Panc1 (cell line): ENCODE measurements at regions not wholly inside any gene's neighbourhood (a gene's known extent, or its start where the extent isn't known, plus 50 kb on each side); places are given as distances from the start of the nearest gene placed in this dataset.

Experiments used
- ATAC-seq: fragments of 200-7000 bp; cut with Tn5 transposase; 2 replicates; pipeline ENCODE4 v1.9.1; 2020; ENCODE audit warnings: mild to moderate bottlenecking, moderate library complexity
- BruUV-seq: library from RNA; stranded (reverse); fragments of 400-500 nt; replicated peaks from 2 replicates; lab custom pipeline; 2021; lab: Mats Ljungman, UMichigan
- CTCF ChIA-PET: fragments of 300-600 bp; sonication (Branson Sonifier 250); formaldehyde crosslinking; loops from one replicate; lab custom pipeline; 2022; ENCODE audit warnings: antibody characterized with exemption; lab: Charles Lee
- POLR2A ChIA-PET: fragments of 300-600 bp; sonication (Branson Sonifier 250); formaldehyde crosslinking; loops from one replicate; lab custom pipeline; 2022; ENCODE audit warnings: antibody characterized with exemption; lab: Charles Lee
- DNase-seq: peaks from one replicate; pipeline ENCODE4 v3.0.0-alpha.2; 2010; ENCODE audit warnings: low read depth, low spot score
- H3K27ac ChIP-seq: 2 replicates; pipeline ENCODE4 v1.5.1; 2011; ENCODE audit warnings: mild to moderate bottlenecking, low read length, inconsistent platforms
- H3K27me3 ChIP-seq: fragments of 200-500 bp; sonication (Bioruptor generic); 2 replicates; pipeline ENCODE4 v1.6.0; 2014; ENCODE audit warnings: low read length, inconsistent platforms; ENCODE audit not compliant: control insufficient read depth, insufficient read depth
- H3K36me3 ChIP-seq: fragments of 200-500 bp; sonication (Bioruptor generic); 2 replicates; pipeline ENCODE4 v1.5.1; 2014; ENCODE audit warnings: inconsistent platforms, mild to moderate bottlenecking, low read length, moderate library complexity; ENCODE audit not compliant: control insufficient read depth, insufficient read depth
- H3K4me1 ChIP-seq: 2 replicates; pipeline ENCODE4 v1.5.1; 2011; ENCODE audit warnings: inconsistent platforms, mild to moderate bottlenecking, low read length, moderate library complexity; ENCODE audit not compliant: control insufficient read depth, insufficient read depth
- H3K4me3 ChIP-seq, 2 experiments: 2 replicates each; pipeline ENCODE4 v1.5.1; 2011 to 2012; ENCODE audit warnings: low read depth in 2 of 2, low read length in 2 of 2, mild to moderate bottlenecking in 2 of 2, inconsistent platforms in 1 of 2, moderate library complexity in 1 of 2
- H3K9me3 ChIP-seq: fragments of 200-500 bp; sonication (Bioruptor generic); 2 replicates; pipeline ENCODE4 v1.5.1; 2014; ENCODE audit warnings: low read depth, mild to moderate bottlenecking, inconsistent platforms, low read length, moderate library complexity; ENCODE audit not compliant: control insufficient read depth, insufficient read depth
- CTCF ChIP-seq: fragments of 450-650 bp; IDR thresholded peaks from 2 replicates; pipeline ENCODE4 v1.5.1; 2017; ENCODE audit warnings: mild to moderate bottlenecking
- POLR2AphosphoS5 ChIP-seq: IDR thresholded peaks from 2 replicates; pipeline ENCODE4 v1.6.1; 2012; ENCODE audit warnings: mild to moderate bottlenecking, low read depth, low read length, moderate library complexity
- REST ChIP-seq, 2 experiments: IDR thresholded peaks; 2 replicates each; pipeline ENCODE4 v1.6.1; 2011 to 2012; ENCODE audit warnings: low read depth in 2 of 2, control low read depth in 1 of 2, low read length in 1 of 2, mild to moderate bottlenecking in 1 of 2, moderate library complexity in 1 of 2; ENCODE audit not compliant: insufficient read depth in 1 of 2
- SIN3A ChIP-seq: IDR thresholded peaks from 2 replicates; pipeline ENCODE4 v1.6.1; 2012; ENCODE audit warnings: low read depth, mild to moderate bottlenecking, low read length, moderate library complexity, borderline replicate concordance; ENCODE audit not compliant: insufficient read depth
- TCF7L2 ChIP-seq: IDR thresholded peaks from 2 replicates; pipeline ENCODE4 v1.6.1; 2011; ENCODE audit warnings: mild to moderate bottlenecking, low read depth, low read length, inconsistent platforms
- in situ Hi-C: cut with HindIII; loops from 2 replicates; pipeline ENCODE4 v1.10.0; 2016; ENCODE audit warnings: low sequenced_read_pairs, low pct_unique_long_range_greater_than_20kb
- intact Hi-C: fragments of 100-400 bp; cut with micrococcal nuclease; formaldehyde crosslinking; loops from one replicate; pipeline ENCODE4 v1.10.0; 2022; ENCODE audit not compliant: unreplicated experiment

GRCh38 chr3:87727783-87728182, 331.0 kb downstream of the CGGBP1 start:
- intact Hi-C loops = no loop called here

GRCh38 chr3:87719060-87719459, 339.7 kb downstream of the CGGBP1 start:
- Histone ChIP-seq H3K36me3 (no peaks in the 10 kb centered on the region), H3K4me1 (no peaks in the 10 kb centered on the region), H3K4me3 (no peak overlapping the region), H3K27me3 (no peaks in the 10 kb centered on the region), H3K9me3 (no peaks in the 10 kb centered on the region), H3K27ac (no peak overlapping the region)
- CTCF ChIA-PET = no interaction called here
- intact Hi-C loops = no loop called here
- TF ChIP-seq SIN3A (no peak), POLR2AphosphoS5 (no peak), CTCF (no peak), REST (IDR thresholded peaks at IDR 0.05; ENCODE audit: insufficient read depth in 1 of 2, low read depth in 2 of 2, low read length in 1 of 2) (no peak), TCF7L2 (no peak)
- POLR2A ChIA-PET = no interaction called here
- no TSS peak for BruUV-seq
- in situ Hi-C loops = no loop called here
- DNase-seq = no peak
- no peak for ATAC-seq

More at GRCh38 chr3:87727783-87728182, 331.0 kb downstream of the CGGBP1 start:
- no peaks in the 10 kb centered on the region for H3K9me3 ChIP-seq
- no peaks in the 10 kb centered on the region for H3K36me3 ChIP-seq
- no peak overlapping the region for H3K4me3 ChIP-seq
- ChIA-PET POLR2A (no interaction called here), CTCF (no interaction called here)
- no peak for DNase-seq
- BruUV-seq = no TSS peak
- in situ Hi-C loops = no loop called here
- no peaks in the 10 kb centered on the region for H3K4me1 ChIP-seq
- H3K27me3 ChIP-seq = no peaks in the 10 kb centered on the region
- H3K27ac ChIP-seq = no peak overlapping the region
- ATAC-seq = no peak
- TF ChIP-seq SIN3A (no peak), POLR2AphosphoS5 (no peak), TCF7L2 (no peak), REST (IDR thresholded peaks at IDR 0.05; ENCODE audit: insufficient read depth in 1 of 2, low read depth in 2 of 2, low read length in 1 of 2) (no peak), CTCF (no peak)
